Spleen (tissue), 11 donors: ENCODE measurements at regions not wholly inside any gene's neighbourhood (a gene's known extent, or its start where the extent isn't known, plus 50 kb on each side); places are given as distances from the start of the nearest gene placed in this dataset.

Experiments
- DNase-seq: peaks from one replicate; pipeline ENCODE4 v3.0.0-alpha.2; 2020
- H3K27ac ChIP-seq, 8 donors: fragments of 200-600 bp; sonication (generic) in 7 of 8; 1 replicate in 4 of 8; 2 replicates in 4 of 8; pipeline versions ENCODE4 v1.5.0 to v1.8.0; 2016 to 2021; ENCODE audit warnings: inconsistent platforms in 4 of 8, mild to moderate bottlenecking in 4 of 8, moderate library complexity in 1 of 8
- H3K27me3 ChIP-seq, 7 donors: fragments of 200-600 bp; sonication (generic) in 6 of 7; replicated peaks in 1 of 7; 1 replicate in 4 of 7; 2 replicates in 3 of 7; pipeline versions ENCODE4 v1.5.0 to v1.8.0; 2016 to 2021; ENCODE audit warnings: inconsistent platforms in 3 of 7, mild to moderate bottlenecking in 1 of 7
- H3K36me3 ChIP-seq, 6 donors: fragments of 200-600 bp; sonication (generic) in 5 of 6; 1 replicate in 4 of 6; 2 replicates in 2 of 6; pipeline versions ENCODE4 v1.5.0 to v1.8.0; 2016 to 2021; ENCODE audit warnings: inconsistent platforms in 2 of 6
- H3K4me1 ChIP-seq, 6 donors: fragments of 200-600 bp; sonication (generic) in 5 of 6; 1 replicate in 3 of 6; 2 replicates in 3 of 6; pipeline versions ENCODE4 v1.5.0 to v1.8.0; 2016 to 2021; ENCODE audit warnings: inconsistent platforms in 3 of 6
- H3K4me3 ChIP-seq, 8 donors: fragments of 200-600 bp; sonication (generic) in 7 of 8; 1 replicate in 4 of 8; 2 replicates in 4 of 8; pipeline versions ENCODE4 v1.5.0 to v1.8.0; 2016 to 2021; ENCODE audit warnings: inconsistent platforms in 4 of 8, mild to moderate bottlenecking in 4 of 8, moderate library complexity in 2 of 8
- H3K9me3 ChIP-seq, 8 donors: fragments of 200-600 bp; sonication (generic) in 7 of 8; 1 replicate in 4 of 8; 2 replicates in 4 of 8; pipeline versions ENCODE4 v1.5.0 to v1.8.0; 2016 to 2021; ENCODE audit warnings: inconsistent platforms in 4 of 8
- POLR2A ChIP-seq, 3 donors: fragments of 450-650 bp; IDR thresholded peaks; one replicate each; pipeline ENCODE4 v1.5.1; 2017; ENCODE audit warnings: antibody characterized with exemption in 3 of 3, mild to moderate bottlenecking in 1 of 3
- POLR2AphosphoS5 ChIP-seq, 3 donors: sonication (generic); formaldehyde crosslinking; IDR thresholded peaks; one replicate each; pipeline ENCODE4 v1.5.1; 2017; ENCODE audit warnings: antibody characterized with exemption in 3 of 3
- WGBS, 5 donors: extraction: QIAGEN DNeasy Blood & Tissue Kit in 3 of 5; methylation state at CpG; one replicate each; pipeline versions ENCODE4 v1.1.5 to v1.1.7; 2013 to 2018; 5-methylcytosine and 5-hydroxymethylcytosine counted together
- intact Hi-C: fragments of 100-400 bp; cut with DNase I; formaldehyde crosslinking; loops from one replicate; pipeline ENCODE4 v1.15.0; 2023; ENCODE audit warnings: low total_unique reads
- TF ChIP-seq, protein P1 (sequence below), 11 experiments: fragments of 200-600 bp in 7 of 11; fragments of 450-650 bp in 4 of 11; sonication (generic) in 4 of 11; IDR thresholded peaks in 8 of 11; conservative IDR thresholded peaks in 3 of 11; 1 replicate in 7 of 11; 2 replicates in 4 of 11; pipeline versions ENCODE4 v1.4.0 to v1.8.0; 2016 to 2021; ENCODE audit warnings: antibody characterized with exemption in 11 of 11, inconsistent platforms in 4 of 11, mild to moderate bottlenecking in 1 of 11
- donor health status: healthy with polysubstance abuse.
- donor health status: DM: no; HTN: no; CAD: no; lungs with moderate emphysema.
- donor health status: DM: no; HTN: no; CAD: no.
- donor health status: Bipolar disorder and iron deficiency.
- donor health status: healthy.
- donor health status: DM: no; HTN: no; CAD: no.
- donor health status: DM: yes; HTN: yes; CAD: no.

DNA sequence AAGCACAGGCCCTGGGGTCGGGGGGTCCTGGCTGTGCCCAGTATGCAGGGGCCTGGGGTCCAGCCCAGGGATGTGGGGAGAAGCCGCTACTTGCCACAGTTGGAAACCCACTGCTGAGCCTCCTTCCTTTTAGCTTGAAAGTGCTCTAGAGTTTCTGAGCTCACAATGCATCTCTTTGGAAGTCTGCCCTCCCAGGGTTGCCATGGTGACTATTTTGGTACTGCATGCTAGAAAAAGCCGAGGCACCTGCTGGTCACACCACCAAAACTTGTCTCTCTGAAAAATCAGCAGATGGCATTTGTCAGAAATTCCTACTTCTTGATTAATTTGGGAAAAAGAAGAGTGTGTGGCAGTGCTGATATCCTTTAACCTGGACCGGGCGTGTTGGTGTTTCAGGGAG, 151.8 kb downstream of the SEC61B start:
- DNase-seq, result no peak
- Histone ChIP-seq H3K4me3 (no peak overlapping the region), H3K27me3 (peaks cover 0 to 31% (median 0%) of the 10 kb centered on the region in 7 donors), H3K9me3 (no peaks in the 10 kb centered on the region), H3K4me1 (peaks cover 0 to 4% (median under 1%) of the 10 kb centered on the region in 6 donors), H3K27ac (no peak overlapping the region), H3K36me3 (no peaks in the 10 kb centered on the region)
- WGBS, 5 donors, result 75 to 83% (median 81%) methylated on average over 5 of the region's 5 CpGs
- TF ChIP-seq, protein P1, sequence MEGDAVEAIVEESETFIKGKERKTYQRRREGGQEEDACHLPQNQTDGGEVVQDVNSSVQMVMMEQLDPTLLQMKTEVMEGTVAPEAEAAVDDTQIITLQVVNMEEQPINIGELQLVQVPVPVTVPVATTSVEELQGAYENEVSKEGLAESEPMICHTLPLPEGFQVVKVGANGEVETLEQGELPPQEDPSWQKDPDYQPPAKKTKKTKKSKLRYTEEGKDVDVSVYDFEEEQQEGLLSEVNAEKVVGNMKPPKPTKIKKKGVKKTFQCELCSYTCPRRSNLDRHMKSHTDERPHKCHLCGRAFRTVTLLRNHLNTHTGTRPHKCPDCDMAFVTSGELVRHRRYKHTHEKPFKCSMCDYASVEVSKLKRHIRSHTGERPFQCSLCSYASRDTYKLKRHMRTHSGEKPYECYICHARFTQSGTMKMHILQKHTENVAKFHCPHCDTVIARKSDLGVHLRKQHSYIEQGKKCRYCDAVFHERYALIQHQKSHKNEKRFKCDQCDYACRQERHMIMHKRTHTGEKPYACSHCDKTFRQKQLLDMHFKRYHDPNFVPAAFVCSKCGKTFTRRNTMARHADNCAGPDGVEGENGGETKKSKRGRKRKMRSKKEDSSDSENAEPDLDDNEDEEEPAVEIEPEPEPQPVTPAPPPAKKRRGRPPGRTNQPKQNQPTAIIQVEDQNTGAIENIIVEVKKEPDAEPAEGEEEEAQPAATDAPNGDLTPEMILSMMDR (IDR thresholded peaks at IDR 0.05 in 8 of 11, conservative IDR thresholded peaks at IDR 0.05 in 3 of 11), result no peak
- TF ChIP-seq POLR2AphosphoS5 (IDR thresholded peaks at IDR 0.05) (no peak), POLR2A (IDR thresholded peaks at IDR 0.05) (no peak)
- intact Hi-C loops, result no loop called here

DNA sequence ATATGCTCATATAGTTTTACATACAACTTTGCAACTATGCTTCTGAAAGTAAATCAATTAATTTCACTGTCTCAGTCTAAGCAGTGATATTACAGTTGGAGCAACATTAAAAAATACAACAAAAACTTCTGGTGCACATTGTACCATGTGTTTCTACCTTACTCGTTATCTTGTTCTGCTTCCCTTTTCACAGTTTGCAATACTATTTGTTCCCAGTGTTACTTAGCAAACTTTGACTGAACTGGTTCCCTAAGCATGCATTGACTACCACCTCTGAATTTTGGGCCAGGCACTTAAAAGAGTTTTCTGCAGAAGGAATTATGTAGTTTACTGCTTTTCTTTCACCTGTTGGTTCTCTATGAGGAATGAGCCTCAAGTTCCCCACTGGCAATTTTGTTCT, 152.7 kb downstream of the SEC61B start:
- Histone ChIP-seq H3K27ac (no peak overlapping the region), H3K27me3 (peaks cover 0 to 22% (median 0%) of the 10 kb centered on the region in 7 donors), H3K9me3 (no peaks in the 10 kb centered on the region), H3K4me1 (no peaks in the 10 kb centered on the region), H3K4me3 (no peak overlapping the region), H3K36me3 (no peaks in the 10 kb centered on the region)
- WGBS, 5 donors, result 43 to 65% (median 54%) methylated on average over 1 of the region's 1 CpG
- DNase-seq, result no peak
- intact Hi-C loops, result no loop called here
- TF ChIP-seq POLR2AphosphoS5 (IDR thresholded peaks at IDR 0.05) (no peak), POLR2A (IDR thresholded peaks at IDR 0.05) (no peak)
- TF ChIP-seq, protein P1 (IDR thresholded peaks at IDR 0.05 in 8 of 11, conservative IDR thresholded peaks at IDR 0.05 in 3 of 11), result no peak

DNA sequence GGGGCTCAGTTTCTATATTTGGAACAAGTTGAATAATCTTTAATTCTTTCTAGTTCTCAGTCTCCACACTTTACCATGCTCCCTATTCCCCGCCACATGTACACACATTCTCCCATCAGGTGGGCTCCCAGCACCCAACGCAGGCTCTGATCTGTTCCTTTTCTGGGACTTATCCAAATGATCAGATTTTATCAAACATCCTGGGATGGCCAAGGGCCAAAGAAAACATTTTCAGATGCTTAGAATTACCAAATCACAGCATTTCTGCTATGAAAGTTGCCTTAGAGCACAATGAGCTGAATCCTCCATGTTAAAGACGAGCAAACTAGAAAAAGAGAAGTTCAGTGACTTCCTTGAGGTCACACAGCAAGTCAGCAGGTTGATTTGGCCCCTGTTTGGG, 153.4 kb downstream of the SEC61B start:
- H3K9me3 ChIP-seq, result no peaks in the 10 kb centered on the region
- no peaks in the 10 kb centered on the region for H3K4me1 ChIP-seq
- TF ChIP-seq POLR2AphosphoS5 (IDR thresholded peaks at IDR 0.05) (no peak), POLR2A (IDR thresholded peaks at IDR 0.05) (no peak)
- TF ChIP-seq, protein P1 (IDR thresholded peaks at IDR 0.05 in 8 of 11, conservative IDR thresholded peaks at IDR 0.05 in 3 of 11), result no peak
- intact Hi-C loops, result no loop called here
- WGBS, 5 donors, result 71 to 85% (median 73%) methylated on average over 3 of the region's 3 CpGs
- H3K36me3 ChIP-seq, result no peaks in the 10 kb centered on the region
- no peak overlapping the region for H3K4me3 ChIP-seq
- peaks cover 0 to 21% (median 0%) of the 10 kb centered on the region in 7 donors for H3K27me3 ChIP-seq
- no peak for DNase-seq
- no peak overlapping the region for H3K27ac ChIP-seq

DNA sequence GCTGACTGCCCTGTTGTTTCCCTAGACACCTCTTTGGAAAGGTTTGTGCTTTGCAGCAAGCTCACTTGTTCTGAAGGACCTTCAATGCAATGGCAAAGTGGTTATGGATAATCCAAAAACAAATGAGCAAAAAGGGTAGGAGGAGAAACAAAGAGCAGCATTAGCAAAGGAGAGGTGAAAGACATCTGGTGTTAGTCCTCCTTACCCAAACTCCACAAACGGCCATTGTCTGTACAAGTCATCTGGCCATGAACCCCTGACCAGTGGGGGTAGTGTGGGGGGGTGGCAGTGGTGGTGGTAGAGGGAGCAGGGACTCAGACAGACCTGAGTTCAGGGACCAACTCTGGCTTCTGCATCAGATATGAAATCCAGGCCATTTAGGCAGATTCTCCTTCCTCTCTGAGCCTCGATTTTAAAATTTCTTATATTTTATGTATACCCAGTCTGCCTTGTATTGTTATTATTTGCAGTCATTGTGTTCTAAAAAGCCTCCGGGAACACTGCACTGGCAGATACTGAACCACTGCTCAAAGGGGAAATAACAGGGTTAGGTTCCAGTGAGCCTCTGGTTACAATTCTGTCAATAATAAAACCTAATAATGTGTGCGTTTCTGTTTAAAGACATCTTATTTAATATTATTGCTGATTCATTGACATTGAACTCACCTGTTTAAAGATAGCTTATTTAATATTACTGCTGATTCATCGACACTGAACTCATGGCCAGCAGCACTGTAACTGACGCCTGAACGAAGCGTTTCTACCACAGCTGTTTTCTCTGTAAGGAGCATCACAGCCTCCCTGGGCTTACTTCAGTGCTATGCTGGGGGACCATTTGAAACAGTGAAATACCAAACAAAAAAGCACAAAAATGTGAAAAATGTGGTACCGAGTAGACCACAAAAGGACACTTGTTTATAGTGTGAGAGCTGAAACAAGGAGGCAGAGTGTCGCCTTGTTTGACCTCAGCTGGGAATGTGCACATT, 156.0 kb downstream of the SEC61B start:
- Histone ChIP-seq H3K27me3 (peaks cover 0 to 21% (median 0%) of the 10 kb centered on the region in 7 donors), H3K27ac (no peak overlapping the region), H3K36me3 (no peaks in the 10 kb centered on the region), H3K4me3 (no peak overlapping the region), H3K9me3 (no peaks in the 10 kb centered on the region), H3K4me1 (no peaks in the 10 kb centered on the region)
- 66 to 75% (median 74%) methylated on average over 10 of the region's 10 CpGs for WGBS, 5 donors
- TF ChIP-seq POLR2A (IDR thresholded peaks at IDR 0.05), result no peak
- no peak for TF ChIP-seq POLR2AphosphoS5 (IDR thresholded peaks at IDR 0.05)
- TF ChIP-seq, protein P1 (IDR thresholded peaks at IDR 0.05 in 8 of 11, conservative IDR thresholded peaks at IDR 0.05 in 3 of 11), result no peak
- DNase-seq, result no peak
- intact Hi-C loops, result no loop called here
